MM.1S (cell line): ENCODE measurements at regions not wholly inside any gene's neighbourhood (a gene's known extent, or its start where the extent isn't known, plus 50 kb on each side); places are given as distances from the start of the nearest gene placed in this dataset.

ENCODE experiments used
- EZH2phosphoT487 ChIP-seq: fragments of 300-600 bp; sonication (generic); IDR thresholded peaks from 2 replicates; pipeline ENCODE4 v1.6.1; 2018; ENCODE audit warnings: antibody characterized with exemption, low read length
- TF ChIP-seq, protein P1 (sequence below): fragments of 300-600 bp; sonication (generic); IDR thresholded peaks from 2 replicates; pipeline ENCODE4 v1.5.1; 2016; ENCODE audit warnings: antibody characterized with exemption, low read length, mixed read lengths

DNA sequence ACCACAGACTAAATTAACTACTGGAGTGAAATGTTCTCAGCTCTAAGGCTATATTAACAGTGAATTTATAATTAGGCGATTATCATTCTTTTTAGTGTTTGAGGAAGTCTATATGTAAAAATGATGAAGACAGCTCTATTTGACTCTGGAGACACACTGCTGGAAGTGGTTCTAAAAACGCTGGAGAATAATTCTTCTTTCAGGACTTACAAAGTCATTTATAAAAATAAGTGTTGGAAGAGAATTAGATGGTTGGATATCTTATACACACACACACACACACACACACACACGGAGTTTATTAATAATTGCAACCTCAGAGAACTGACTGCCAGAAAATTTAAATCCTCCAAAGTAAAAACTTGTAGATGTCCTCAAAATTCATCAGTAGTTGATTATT lies 1171.3 kb downstream of the EFNB2 start:
- TF ChIP-seq, protein P1, sequence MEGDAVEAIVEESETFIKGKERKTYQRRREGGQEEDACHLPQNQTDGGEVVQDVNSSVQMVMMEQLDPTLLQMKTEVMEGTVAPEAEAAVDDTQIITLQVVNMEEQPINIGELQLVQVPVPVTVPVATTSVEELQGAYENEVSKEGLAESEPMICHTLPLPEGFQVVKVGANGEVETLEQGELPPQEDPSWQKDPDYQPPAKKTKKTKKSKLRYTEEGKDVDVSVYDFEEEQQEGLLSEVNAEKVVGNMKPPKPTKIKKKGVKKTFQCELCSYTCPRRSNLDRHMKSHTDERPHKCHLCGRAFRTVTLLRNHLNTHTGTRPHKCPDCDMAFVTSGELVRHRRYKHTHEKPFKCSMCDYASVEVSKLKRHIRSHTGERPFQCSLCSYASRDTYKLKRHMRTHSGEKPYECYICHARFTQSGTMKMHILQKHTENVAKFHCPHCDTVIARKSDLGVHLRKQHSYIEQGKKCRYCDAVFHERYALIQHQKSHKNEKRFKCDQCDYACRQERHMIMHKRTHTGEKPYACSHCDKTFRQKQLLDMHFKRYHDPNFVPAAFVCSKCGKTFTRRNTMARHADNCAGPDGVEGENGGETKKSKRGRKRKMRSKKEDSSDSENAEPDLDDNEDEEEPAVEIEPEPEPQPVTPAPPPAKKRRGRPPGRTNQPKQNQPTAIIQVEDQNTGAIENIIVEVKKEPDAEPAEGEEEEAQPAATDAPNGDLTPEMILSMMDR, result no peak
- TF ChIP-seq EZH2phosphoT487, result no peak
